Rectal smooth muscle tissue (tissue), 1 donor: ENCODE measurements at regions not wholly inside any gene's neighbourhood (a gene's known extent, or its start where the extent isn't known, plus 50 kb on each side); places are given as distances from the start of the nearest gene placed in this dataset.

ENCODE experiments used
- H3K27ac ChIP-seq: one replicate; pipeline ENCODE4 v1.7.0; 2013; ENCODE audit warnings: low read depth, low read length, inconsistent platforms
- H3K27me3 ChIP-seq: one replicate; pipeline ENCODE4 v1.7.0; 2013; ENCODE audit warnings: low read length; ENCODE audit not compliant: control insufficient read depth, insufficient read depth
- H3K36me3 ChIP-seq: one replicate; pipeline ENCODE4 v1.7.0; 2013; ENCODE audit warnings: low read length; ENCODE audit not compliant: control insufficient read depth, insufficient read depth
- H3K4me1 ChIP-seq: one replicate; pipeline ENCODE4 v1.7.0; 2013; ENCODE audit warnings: low read length; ENCODE audit not compliant: control insufficient read depth, insufficient read depth
- H3K4me3 ChIP-seq: one replicate; pipeline ENCODE4 v1.7.0; 2013; ENCODE audit warnings: low read length
- H3K9ac ChIP-seq: one replicate; pipeline ENCODE4 v1.7.0; 2013; ENCODE audit warnings: low read length

DNA sequence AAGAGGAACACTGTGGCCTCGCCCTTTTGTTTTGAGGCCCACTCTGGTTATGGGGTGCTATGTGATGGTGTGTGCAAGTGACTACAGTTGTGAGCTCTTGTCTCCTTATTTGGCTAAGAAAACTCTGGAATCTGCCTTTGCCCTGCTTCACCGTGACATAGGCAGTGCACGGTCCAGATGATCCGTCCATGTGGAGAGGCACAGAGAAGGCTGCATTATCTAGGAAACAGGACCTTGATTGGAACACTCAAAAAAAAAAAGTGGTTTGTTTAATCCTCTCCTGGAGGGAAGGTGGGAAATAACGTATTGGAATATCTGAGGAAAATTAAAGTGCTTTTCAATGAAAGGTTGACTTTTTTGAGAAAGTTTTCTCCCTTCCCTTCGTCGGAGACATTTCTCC, 233.3 kb downstream of the CHD9NB start:
- no peak overlapping the region for H3K27ac ChIP-seq
- H3K9ac ChIP-seq = no peak overlapping the region
- H3K4me3 ChIP-seq = no peak overlapping the region
- H3K4me1 ChIP-seq = no peaks in the 10 kb centered on the region
- no peaks in the 10 kb centered on the region for H3K36me3 ChIP-seq
- H3K27me3 ChIP-seq = no peaks in the 10 kb centered on the region

DNA sequence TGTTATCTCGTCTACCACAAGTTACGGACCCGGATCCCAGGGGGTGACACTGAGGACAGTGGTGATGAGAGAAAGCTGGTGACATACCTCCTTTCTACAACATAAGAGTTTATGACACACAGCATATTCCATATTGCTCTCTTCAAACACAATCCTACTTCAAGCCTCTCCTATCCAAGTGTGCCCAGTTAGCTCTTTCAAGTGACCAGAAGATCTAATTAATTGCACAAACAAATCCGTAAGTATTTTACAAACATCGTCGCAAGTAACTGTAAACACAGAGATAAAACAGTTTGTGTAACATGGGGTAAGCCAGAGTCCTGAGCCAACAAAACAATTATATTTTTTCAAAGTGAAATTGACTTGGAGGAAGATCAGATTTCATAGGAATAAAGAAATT, 235.0 kb downstream of the CHD9NB start:
- H3K27ac ChIP-seq = no peak overlapping the region

DNA sequence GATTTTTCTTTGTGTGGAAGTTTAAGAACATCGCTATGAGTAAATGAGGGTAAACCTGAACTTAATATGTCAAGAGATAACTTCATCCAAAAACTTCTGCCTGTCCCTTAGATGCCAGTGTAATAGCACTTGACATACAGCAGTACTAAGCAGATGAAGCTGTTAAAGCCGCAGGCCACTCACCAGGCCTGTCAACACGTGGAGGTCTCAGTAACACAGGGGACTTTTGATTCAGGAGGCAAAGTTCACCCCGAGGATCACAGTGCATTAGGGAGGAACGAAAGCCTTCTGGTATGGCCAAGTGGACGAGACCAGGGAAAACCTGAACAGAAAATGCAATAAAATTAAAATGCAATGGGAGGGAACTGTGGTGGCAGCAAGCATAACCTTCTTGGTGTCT, 235.7 kb downstream of the CHD9NB start:
- H3K9ac ChIP-seq = no peak overlapping the region
- H3K36me3 ChIP-seq = no peaks in the 10 kb centered on the region
- H3K4me1 ChIP-seq = no peaks in the 10 kb centered on the region
- H3K27ac ChIP-seq = no peak overlapping the region
- no peak overlapping the region for H3K4me3 ChIP-seq
- H3K27me3 ChIP-seq = no peaks in the 10 kb centered on the region

More for the DNA sequence above, 235.0 kb downstream of the CHD9NB start:
- Histone ChIP-seq H3K27me3 (no peaks in the 10 kb centered on the region), H3K36me3 (no peaks in the 10 kb centered on the region), H3K9ac (no peak overlapping the region), H3K4me1 (no peaks in the 10 kb centered on the region), H3K4me3 (no peak overlapping the region)

DNA sequence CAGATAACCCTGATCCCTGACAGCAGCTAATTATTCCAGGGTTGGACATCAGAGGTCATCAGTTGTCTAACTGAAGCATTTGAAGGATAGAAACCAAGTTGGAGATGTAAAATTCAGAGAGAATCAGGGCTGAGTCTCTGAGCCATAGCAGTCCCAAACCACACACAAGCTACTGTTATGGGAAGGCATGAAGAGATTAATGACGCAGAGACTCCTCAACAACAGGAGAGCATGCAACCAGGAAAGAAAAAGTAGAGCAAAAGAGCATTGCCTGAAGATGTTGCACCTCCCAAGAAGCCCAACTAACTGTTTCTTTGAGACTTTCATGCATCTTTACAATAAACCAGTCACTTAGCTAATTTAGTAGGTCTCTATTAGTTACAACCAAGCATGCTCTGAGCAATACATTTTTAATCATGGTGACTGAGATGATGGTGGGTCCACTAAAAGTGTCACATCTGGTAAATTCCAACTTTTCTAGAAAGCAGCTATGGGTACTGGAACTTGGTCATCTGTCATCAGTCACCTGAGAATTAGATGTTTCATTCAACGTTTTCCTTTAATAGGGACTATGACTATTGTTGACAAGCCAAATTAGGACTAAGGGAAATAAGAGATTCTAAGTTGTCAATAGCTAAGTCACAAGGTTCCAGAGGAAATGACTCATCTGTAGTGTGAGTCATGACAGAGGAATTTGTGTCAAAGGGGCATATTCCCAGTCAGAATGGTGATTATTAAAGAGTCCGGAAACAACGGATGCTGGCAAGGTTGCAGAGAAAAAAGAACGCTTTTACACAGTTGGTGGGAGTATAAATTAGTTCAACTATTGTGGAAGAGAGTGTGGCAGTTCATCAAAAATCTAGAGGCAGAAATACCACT, 239.8 kb downstream of the CHD9NB start:
- Histone ChIP-seq H3K27ac (no peak overlapping the region), H3K36me3 (no peaks in the 10 kb centered on the region), H3K4me3 (no peak overlapping the region), H3K4me1 (no peaks in the 10 kb centered on the region), H3K9ac (no peak overlapping the region), H3K27me3 (no peaks in the 10 kb centered on the region)

DNA sequence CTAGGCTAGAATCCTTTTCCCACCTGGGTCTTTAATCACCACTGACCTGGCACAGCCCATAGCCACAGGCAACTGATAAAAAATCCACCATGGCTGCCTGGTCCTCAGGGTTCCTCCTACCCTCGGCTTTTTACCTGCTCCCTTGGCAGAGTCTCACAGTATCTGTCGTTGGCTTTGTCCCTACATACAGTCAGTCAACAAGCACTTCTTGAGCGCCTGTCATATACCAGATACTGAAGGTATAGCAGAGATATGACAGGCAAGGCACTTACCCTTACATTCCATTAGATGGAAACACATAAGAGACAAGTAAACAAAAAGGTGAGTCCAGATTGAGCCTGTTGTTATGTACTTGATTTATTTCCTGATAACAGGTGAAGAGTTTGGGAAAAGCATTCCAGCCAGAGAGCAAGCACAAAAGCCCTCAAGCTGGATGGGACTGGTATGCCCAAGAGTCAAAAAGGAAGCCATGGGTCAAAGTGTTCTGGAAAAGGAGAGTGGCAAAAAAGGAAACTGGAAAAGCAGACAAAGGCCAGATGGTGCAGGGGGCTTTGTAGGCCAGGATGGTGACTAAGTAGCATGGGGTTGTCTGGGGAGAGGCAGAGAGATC, 247.0 kb downstream of the CHD9NB start:
- H3K27ac ChIP-seq = no peak overlapping the region
- no peaks in the 10 kb centered on the region for H3K4me1 ChIP-seq
- no peak overlapping the region for H3K9ac ChIP-seq
- H3K4me3 ChIP-seq = no peak overlapping the region
- H3K36me3 ChIP-seq = no peaks in the 10 kb centered on the region
- no peaks in the 10 kb centered on the region for H3K27me3 ChIP-seq

DNA sequence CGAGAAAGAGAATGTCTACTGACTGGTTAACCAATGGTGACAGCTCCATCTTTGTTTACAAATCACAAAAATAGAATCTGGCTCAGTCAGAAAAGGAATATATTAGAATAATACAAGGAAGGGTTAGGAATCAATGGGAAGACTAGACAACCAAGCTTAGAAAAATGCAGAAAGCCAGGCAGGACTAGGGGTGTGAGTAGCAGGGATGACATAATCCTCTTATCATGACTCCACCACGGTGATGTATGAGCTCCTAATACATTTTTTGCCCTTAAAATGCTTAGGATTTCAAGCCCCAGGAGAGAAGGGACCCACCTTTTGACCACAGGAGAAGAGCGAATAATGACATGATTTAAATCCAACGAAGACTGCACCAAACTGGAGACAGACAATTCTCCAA, 252.3 kb downstream of the CHD9NB start:
- Histone ChIP-seq H3K36me3 (no peaks in the 10 kb centered on the region), H3K4me1 (no peaks in the 10 kb centered on the region), H3K27me3 (no peaks in the 10 kb centered on the region), H3K27ac (no peak overlapping the region), H3K9ac (no peak overlapping the region), H3K4me3 (no peak overlapping the region)

DNA sequence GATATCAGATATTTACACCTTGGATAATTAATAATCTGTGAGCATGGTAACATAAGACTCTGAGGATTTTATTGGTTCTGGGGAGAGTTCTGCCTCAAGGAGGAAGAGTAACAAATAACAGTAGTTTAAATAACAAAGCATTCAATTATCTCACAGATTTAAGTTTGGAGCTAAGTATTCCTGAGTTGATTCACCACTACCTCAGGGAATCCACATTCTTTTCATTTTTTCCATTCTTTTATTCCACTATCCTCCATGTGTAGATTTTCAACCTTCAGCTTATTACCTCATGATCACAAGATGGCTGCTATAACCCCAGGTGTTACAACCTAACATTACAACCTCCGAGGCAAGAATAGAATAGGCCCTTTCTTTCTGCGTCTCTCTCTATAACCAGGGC, 252.2 kb upstream of the TOX3 start:
- no peak overlapping the region for H3K9ac ChIP-seq
- no peak overlapping the region for H3K4me3 ChIP-seq
- no peak overlapping the region for H3K27ac ChIP-seq
- H3K36me3 ChIP-seq = no peaks in the 10 kb centered on the region
- no peaks in the 10 kb centered on the region for H3K4me1 ChIP-seq
- H3K27me3 ChIP-seq = no peaks in the 10 kb centered on the region

DNA sequence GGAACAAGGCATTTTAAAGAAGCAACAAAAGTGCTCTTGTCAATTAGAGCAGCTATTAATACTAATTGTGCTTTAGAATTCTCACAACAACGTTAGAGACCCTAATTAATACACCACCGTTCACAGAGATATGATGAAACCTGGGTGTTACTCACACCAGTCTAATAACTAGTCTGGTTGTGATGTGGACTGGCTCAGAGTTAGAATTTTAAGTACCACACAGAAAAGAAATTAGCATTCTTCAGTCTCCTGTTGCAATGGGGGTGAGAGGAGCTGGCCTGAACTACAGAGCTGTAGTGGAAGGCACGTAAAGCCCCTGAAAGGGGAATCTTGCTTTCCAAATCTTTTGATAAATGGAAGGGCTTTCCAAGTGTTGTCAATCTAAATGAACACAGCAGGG, 240.8 kb upstream of the TOX3 start:
- Histone ChIP-seq H3K27me3 (no peaks in the 10 kb centered on the region), H3K27ac (no peak overlapping the region), H3K4me1 (no peaks in the 10 kb centered on the region), H3K4me3 (no peak overlapping the region), H3K9ac (no peak overlapping the region), H3K36me3 (no peaks in the 10 kb centered on the region)

DNA sequence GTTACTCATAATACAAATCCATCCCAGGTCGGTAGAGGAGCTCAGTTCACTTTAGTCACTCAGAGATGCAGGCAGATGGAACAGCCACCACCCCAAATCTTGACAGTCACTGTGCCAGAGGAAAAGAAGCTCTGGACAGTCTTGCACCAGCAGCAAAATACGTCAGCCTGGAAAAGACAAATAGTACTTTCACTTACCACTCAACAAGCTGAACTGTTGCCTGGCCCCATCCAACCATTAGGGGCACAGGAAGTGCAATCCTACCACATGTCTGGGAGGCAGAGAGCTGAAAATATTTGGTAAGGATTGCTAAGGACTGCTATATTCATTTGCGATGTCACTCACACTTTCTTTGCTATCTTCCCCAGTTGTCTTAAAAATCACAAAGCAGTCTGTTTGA, 239.1 kb upstream of the TOX3 start:
- Histone ChIP-seq H3K4me1 (no peaks in the 10 kb centered on the region), H3K9ac (no peak overlapping the region), H3K27me3 (no peaks in the 10 kb centered on the region), H3K4me3 (no peak overlapping the region), H3K27ac (no peak overlapping the region), H3K36me3 (no peaks in the 10 kb centered on the region)

DNA sequence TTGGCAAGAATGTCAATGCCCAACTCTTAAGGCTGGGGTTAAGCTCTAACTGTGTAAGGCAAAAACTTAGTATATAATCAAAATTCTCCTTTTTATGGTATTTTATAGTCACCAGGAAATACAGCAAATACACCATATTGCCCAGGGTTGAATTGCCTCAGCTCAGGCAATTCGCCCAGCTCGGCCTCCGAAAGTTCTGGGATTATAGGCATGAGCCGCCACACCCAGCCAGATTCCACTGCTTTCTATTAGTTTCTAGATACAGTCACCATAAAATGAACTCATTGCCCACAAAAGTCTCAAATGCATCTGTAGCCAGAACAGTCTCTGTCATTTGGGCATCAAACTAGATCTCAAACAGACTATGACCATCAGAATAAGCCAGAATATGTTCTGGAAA, 238.7 kb upstream of the TOX3 start:
- Histone ChIP-seq H3K36me3 (no peaks in the 10 kb centered on the region), H3K4me3 (no peak overlapping the region), H3K27me3 (no peaks in the 10 kb centered on the region), H3K9ac (no peak overlapping the region), H3K4me1 (no peaks in the 10 kb centered on the region), H3K27ac (no peak overlapping the region)

DNA sequence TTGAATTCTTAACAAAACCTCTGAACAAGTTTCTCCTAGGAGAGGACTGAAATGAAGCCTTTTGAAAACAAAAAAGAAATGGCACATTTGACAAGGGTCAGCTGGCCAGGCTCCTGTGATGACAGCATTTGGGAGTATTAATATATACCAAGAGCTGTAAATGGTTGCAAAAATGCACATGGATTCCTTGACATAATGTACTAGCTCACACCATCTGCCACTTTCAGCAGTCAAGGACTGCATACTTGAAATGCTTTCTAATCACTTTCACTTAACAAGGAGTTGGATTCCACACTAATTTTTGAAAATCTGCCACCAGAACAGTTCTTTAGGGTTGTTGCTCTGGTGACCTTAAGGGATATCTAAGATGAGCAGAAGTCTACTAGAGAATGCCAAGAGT, 236.7 kb upstream of the TOX3 start:
- H3K4me1 ChIP-seq = no peaks in the 10 kb centered on the region
- no peaks in the 10 kb centered on the region for H3K27me3 ChIP-seq
- H3K9ac ChIP-seq = no peak overlapping the region
- no peaks in the 10 kb centered on the region for H3K36me3 ChIP-seq
- H3K4me3 ChIP-seq = no peak overlapping the region
- H3K27ac ChIP-seq = no peak overlapping the region

DNA sequence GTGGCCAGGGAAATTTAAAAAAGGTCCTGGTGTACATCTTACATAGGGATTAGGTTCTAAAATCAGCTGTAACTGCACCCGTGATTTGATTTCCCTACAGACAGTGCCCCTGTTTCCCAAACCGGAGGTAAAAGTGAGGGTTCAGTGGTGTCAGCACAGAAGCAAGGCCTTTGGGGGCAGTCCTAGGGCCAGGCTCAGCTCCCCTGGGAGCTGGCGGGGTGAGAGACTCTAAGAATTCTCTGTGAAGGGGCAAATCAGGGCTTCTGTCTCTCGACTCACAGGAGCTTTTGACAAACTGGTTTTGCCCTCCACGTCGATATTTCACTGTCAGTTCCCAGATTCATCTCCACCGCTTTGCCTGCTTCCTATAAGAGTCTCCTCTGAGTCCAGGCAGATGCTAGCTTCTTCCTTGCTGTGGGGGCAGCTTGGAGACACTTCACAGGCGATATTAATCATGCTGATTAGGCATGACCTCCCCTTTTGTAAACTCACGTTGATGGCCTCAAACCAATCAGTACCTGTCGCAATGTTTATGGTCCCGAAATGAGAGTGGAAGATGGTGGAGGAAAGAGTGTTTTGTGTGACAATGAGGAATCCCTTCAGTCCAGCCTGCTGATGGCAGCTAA, 234.2 kb upstream of the TOX3 start:
- no peak overlapping the region for H3K9ac ChIP-seq
- H3K4me1 ChIP-seq = no peaks in the 10 kb centered on the region
- no peak overlapping the region for H3K27ac ChIP-seq
- no peaks in the 10 kb centered on the region for H3K27me3 ChIP-seq
- no peaks in the 10 kb centered on the region for H3K36me3 ChIP-seq
- no peak overlapping the region for H3K4me3 ChIP-seq
